ENCODE measurements at regions not wholly inside any gene's neighbourhood (a gene's known extent, or its start where the extent isn't known, plus 50 kb on each side); places are given as distances from the start of the nearest gene placed in this dataset.
"Not testable (repeated sequence)": the region's sequence is repeated elsewhere in the genome, so short reads cannot be mapped to it uniquely, and the experiment has no call there.

DNA sequence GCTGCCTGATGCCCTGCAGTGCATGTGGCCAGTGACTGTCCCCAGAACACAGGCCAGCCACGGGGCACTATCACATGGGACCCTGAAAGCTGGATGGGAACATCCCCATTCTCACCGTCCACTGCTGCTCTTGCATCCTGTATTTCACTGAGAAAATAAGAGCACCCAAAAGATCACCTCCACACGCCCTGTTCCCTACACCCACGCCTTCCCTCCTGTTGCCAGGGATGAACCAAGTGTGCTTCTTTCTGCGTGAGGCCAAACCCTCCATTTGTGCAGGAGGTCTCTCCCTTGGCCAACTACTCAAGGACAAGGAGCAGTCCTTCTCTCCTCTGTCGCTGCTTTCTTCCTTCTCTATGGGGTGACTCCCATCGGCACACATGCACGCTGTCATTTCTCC lies 118.3 kb downstream of the LRRC37A3 start:
- DNase-seq (ENCODE audit: low read depth), result not testable (repeated sequence)

DNA sequence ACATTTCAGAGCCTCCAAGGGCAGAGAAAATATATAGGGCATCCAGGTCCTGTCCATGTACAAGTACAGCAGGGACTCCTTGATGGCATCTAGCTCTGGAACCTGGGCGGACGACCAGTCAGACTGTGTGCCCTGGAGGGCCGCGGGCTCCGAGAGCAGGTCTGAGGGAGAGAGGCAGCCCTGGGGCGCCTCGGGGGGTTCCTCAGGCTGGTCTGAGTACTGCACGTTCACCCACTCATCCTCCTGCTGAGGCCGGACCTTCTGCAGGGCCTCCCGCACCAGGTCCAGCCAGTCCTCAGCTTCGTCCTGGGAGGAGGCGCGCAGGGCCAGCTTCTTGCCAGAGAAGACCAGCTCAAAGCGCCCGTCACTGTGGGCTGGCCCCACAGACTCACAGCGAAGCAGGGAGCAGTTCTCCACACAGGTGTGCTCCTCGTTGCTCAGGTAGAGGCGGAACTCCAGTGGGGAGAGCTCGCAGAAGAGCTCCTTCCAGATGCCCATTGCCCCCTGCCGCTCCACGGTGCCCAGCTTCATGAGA lies 118.8 kb downstream of the LRRC37A3 start:
- not testable (repeated sequence) for DNase-seq (ENCODE audit: low read depth)

DNA sequence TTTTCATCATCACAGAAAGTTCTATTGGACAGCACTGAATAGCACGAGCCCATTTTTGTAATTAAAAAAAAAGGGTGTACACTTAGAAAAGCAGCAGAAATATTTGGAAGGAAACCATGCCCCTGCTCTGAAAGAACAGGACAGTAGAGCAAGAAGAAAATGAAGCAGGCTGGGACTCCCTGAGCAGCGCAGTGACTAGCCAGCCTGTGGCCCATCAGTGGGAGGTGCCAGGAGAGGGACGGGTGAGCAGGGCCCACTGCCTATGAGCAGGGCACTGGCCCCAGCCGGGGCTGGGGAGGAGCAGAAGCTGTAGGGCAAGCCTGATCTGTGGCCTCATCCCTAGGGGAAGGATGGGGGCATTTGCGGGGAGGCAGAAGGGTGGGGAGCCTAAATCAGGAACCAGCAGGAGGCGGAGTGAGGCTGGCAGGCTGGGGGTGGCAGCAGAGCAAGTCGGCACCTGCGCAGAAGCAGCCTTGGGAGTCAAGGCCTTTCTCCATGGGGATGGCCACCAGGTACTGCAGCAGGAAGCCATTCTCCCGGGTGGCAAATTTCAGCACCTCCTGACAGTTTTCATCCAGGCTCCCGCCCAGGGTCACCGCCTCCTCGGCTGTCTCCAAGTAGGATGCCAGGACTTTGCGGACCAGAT lies 119.6 kb downstream of the LRRC37A3 start:
- DNase-seq (ENCODE audit: low read depth), result not testable (repeated sequence)

DNA sequence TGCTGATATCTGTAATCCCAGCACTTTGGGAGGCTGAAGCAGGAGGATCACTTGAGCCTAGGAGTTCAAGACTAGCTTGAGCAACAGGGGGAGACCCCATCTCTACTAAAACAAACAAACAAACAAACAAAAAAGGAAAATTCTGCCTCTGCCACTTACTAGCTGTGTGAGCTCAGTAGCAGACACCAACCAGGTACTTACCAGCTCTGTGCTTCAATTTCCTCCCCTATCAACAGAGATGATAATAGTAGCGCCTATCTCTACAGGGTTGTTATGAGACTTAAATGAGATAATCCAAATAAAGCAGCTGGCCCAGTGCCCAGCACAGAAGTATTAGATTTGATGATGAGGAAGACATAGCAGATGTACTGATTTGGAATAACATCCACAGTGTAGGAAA lies 120.3 kb downstream of the LRRC37A3 start:
- DNase-seq (ENCODE audit: low read depth), result not testable (repeated sequence)

DNA sequence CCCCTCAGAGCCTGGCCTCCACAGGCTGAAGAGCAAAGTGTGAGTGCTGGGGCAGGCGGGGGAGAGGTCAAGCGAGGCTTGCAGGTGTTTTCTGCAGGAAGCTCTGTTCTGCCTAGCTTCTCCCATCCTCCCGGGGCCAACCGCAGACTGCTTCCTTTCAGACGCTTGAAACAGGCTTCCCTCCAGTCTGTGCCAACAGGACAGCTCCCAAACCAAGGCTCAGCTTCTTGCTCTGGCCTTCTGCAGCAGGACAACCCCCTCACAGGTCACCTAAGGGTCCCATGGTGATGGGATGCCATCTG lies 120.8 kb downstream of the LRRC37A3 start:
- DNase-seq (ENCODE audit: low read depth), result not testable (repeated sequence)

DNA sequence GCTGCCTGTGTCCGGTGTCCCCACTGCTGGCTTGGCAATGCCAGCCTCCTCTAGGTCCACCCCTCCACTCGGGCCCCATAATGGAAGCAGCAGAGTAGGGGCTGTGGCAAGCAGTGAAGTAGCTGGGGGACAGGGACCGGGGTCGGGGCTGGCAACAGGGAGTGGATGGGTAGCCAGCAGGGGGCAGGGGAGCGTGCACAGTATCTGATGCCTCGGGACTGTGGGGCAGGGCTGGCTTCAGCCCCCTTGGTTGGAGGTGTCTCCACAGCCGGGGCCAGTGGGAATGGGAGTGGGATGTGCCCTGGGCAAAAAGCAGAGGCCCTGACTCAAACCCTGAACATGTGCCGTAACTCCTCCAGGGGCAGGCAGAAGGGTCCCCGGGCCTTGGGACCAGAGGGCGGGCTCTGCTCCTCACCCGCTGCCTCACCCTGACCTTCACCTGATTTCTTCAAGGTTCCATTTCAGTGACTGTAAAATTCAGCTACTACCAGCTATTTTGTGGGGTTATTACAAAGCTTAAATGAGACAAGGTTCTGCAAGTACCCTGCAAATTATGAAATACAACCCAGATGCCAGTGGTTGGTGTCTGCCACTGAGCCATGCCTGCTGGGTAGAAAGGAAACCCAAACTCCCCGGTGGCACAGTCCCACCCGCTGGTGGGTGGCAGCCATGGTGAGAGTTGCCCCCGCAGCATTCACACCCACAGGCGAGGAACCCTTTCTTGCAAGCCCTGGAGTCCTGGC lies 121.4 kb downstream of the LRRC37A3 start:
- not testable (repeated sequence) for DNase-seq (ENCODE audit: low read depth)

DNA sequence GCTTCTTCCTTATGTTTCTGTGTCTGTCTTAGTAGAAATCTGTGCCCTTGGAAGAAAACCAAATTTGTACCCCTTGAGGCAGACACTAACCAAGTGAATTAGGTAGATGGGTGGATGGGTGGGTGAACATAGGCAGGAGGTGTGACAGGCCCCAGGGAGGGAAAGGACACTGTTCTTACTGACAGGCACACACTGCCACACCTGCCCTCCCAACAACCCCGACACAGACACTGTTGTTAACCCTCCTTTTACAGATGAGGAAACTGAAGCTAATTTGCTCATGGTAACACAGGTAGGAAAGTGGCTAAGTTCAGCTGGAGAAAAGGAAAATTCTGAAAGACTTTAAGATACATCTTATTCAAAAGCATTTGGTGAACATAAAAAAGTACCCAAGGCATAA lies 123.9 kb downstream of the LRRC37A3 start:
- DNase-seq (ENCODE audit: low read depth), result not testable (repeated sequence)

DNA sequence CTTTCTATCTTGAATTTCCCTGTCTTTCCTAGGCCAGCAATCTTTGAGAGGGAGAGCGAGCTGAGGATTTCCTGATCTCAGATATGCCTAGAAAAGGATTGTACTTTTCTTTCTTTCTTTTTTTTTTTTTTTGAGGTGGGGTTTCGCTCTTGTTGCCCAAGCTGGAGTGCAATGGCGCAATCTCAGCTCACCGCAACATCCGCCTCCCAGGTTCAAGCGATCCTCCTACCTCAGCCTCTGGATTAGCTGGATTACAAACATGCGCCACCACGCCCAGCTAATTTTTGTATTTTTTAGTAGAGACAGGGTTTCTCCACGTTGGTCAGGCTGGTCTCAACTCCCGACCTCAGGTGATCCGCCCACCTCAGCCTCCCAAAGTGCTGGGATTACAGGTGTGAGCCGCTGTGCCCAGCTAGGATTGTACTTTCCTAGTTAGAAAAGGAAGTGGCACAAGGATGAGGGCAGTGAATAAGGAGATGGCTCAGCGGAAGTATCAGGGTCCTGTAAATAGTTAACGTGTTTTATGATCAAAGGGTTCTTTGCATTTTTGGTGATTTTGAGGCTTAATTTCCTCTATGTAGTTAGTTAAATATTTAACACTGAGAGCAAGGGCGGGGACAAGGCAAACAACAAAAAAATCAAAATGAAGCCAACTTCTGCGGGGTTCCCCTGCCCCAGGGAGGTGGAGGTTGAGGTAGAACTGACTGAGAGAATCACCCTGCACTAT lies 124.6 kb downstream of the LRRC37A3 start:
- DNase-seq (ENCODE audit: low read depth), result not testable (repeated sequence)

DNA sequence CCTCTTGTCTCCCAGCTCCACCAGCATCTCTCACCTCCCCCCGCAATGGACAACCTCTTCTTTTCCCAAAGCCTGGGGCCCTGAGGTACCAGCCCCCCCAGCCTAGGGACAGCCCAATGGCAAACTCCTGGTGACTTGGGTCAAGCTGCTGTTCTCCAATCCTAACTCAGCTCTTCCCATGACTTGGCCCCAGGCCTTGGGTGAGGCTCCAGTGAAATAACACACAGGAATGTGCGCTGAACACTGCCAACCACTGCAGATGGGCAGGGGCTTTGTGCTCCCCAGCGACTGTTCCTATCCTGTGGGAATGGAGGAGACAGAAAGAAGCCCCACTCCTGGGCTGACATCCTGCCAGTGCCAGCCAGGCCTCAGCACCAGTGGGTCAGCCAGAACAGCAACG lies 125.2 kb downstream of the LRRC37A3 start:
- not testable (repeated sequence) for DNase-seq (ENCODE audit: low read depth)

DNA sequence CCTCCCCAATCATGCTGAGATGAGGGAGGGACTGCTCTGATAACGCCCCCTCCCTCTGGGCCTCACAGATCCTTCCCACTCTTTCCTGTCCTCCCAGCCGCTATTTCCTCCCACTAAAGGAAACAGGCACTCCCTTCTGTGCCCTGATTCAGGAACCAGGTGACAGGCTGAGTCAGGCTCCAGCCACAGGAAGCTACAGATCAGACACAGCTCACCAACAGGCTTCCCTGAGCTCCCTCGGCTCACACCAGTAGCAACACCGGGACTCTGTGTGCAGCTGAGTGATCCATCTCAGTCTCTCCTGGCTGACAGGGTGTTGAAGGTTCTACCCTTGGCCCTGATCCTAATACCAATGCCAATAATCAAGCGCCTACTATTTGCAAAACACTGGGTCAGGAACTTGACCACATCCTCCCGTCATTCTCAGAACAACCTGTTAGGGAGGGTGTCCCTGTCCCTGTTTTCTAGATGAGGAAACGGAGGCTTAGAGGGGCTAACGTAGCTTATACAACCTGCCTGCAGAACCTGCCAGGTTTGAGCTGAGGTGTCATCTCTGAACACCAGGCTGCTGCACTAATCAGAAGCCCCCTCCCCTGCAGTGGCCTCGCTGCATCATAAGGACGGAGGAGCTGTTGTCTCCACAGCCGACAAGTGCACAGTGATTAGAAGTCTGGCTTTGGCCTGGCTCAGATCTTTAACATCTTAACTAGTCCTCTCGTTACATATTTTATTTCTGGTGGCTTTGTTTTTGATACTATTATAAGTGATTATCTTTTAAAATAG lies 126.3 kb downstream of the LRRC37A3 start:
- DNase-seq (ENCODE audit: low read depth), result not testable (repeated sequence)

DNA sequence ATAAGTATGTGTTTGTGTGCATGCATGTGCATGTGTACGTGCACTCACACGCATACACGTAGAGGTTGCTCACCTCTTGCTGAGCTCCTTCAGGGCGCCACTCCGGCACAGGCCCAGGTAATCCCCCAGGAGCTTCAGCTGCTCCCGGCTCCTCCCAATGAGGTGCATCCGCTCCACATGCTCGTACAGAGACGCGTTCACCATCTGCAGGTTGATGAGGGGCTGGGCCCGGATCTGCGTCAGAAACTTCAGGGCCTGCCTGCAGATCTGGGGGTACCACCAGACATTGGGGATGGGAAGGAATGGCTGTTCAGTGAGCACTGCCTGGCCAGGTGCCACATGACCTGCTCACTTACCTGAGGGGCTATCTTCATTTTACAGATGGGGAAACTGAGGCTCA lies 127.0 kb downstream of the LRRC37A3 start:
- not testable (repeated sequence) for DNase-seq (ENCODE audit: low read depth)

DNA sequence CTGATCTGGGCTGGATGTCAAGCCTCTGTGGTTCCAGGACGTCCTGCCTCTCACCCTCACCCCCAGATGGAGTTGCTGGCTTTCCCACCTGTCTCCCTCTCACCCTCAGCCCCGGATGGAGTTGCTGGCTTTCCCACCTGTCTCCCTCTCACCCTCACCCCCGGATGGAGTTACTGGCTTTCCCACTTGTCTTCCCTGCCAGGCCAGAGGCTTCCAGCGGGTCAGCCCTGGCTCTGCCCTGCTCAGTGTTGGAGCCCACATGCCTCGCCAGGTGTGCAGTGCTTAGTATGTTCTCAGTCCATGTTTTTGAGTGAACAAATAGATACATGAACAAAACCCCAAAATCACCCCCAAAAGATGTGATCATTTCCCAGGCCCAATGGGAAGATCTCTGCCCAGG lies 127.6 kb downstream of the LRRC37A3 start:
- DNase-seq (ENCODE audit: low read depth), result not testable (repeated sequence)

DNA sequence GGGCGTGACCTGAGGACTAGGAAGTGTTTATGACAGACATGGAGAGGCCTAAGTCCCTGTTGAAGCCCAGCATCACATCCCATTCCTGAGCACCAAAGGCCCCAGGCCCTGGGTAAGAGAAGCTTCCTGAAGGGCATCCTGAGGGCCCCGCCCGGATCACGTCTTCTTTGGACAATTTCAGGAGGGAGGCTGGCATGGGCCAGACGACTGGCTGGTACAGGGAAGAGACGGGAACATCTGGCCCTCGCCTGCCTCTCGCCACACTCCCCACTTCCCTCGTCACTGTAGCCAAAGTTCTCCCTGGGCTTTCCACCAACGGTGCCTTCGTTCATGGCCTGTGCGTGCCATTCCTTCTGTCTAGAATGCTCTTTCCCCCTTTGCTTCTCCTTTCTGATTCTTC lies 128.1 kb downstream of the LRRC37A3 start:
- not testable (repeated sequence) for DNase-seq (ENCODE audit: low read depth)

DNA sequence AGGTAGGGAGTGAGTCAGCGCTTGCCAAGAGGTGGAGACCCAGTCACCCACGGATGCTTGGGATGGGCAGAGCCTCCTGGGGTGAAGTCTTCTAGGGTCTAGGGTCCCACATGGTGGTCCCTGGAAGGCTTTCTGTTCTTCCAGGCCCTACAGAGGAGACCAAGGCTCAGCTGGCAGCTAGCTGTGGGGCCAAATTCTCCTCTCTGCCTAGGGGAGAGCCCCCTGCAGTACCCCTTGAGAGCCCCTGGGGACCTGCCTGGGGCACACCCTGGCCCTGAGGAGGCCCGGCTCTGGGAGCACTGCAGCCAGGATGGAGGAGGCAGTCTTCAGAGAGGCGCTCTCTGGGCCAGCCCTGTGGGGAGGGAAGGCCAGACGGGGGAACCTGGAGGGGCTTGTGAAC lies 128.6 kb upstream of the SMURF2 start:
- DNase-seq (ENCODE audit: low read depth), result not testable (repeated sequence)

DNA sequence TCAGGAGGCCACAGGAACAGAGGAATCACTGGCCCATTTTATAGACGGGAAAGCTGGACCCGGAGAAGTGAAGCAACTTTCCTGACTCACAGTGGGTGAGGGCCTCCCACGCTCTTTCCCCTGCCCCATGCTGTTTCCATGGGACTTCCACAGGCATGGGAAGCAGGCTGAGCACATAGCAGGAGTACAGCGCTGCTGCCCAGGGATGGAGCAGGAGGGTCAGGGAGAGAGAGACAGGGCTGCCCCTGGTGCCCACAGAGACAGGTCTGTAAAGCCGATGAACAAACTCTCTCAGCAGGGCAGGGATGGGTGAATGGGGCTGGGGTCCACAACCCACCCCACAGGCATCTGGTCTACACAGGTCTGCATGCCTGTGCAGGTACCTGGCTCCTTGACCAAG lies 128.1 kb upstream of the SMURF2 start:
- not testable (repeated sequence) for DNase-seq (ENCODE audit: low read depth)

DNA sequence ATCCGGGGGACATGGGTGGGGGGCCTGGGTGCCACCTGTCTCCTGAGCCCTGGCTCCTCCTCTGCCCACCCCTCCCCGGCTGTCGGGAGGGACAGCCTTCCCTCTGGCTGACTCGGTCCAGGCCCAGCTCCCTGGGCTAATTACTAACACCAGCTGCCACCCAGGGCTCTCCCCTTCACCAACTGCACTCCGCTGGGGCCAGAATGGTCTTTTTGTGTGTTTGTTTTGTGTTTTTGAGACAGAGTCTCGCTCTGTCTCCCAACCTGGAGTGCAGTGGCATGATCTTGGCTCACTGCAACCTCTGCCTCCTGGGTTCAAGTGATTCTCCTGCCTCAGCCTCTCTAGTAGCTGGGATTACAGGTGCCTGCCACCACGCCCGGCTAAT lies 126.9 kb upstream of the SMURF2 start:
- DNase-seq (ENCODE audit: low read depth), result not testable (repeated sequence)

DNA sequence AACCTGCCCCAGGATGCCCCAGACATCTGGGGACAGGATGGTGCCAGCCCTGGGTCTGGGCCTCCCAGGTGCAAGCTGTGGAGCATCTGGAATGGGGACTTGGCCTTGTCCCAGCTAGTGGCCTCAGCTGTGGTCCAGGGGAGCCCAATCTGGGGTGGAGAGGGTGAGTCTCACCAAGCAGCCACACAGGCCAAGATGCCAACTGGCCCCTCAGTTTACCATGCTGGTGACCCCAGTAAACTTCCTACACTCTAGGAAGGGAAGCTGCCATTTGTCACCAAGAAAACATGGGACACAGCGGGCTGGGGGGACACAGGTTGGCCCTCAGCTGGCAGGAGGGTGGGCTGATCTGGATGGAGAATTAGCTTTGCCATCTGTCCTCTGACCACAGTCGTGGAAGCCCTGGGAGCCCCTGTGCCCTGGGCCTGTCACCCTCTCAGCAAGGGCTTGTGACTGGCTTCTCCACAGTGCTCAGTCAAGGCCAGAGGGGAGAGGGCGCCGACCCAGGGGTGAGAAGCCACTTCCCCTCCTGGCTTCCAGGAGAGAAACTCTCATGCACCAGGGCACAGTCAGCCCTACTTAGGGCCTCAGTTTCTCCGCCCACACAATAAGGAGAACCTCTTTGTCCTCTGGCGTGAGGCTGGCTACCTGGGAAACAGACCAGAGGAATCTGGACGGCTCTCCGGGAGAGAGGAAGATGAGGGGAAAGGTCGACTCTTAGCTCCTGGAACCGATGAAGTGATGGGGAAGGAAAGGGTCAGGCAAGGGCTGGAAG lies 126.4 kb upstream of the SMURF2 start:
- DNase-seq (ENCODE audit: low read depth), result no peak

DNA sequence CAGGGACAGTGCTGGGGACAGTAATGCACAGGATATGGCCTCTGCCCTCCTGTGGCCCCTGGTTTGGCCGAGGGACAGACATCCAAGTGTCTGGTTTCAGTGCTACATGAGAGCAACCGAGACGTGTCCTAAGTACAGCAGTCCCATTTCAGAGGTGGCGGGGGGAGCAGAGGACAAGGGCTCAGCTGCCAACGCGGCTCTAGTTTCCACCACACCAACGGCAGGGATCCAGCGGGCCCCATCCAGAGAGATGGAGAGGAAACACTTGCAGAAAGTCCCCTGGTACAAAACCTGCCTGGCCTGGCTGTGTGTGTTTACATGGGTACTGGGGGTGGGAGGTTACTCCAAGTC lies 125.8 kb upstream of the SMURF2 start:
- no peak for DNase-seq (ENCODE audit: low read depth)

DNA sequence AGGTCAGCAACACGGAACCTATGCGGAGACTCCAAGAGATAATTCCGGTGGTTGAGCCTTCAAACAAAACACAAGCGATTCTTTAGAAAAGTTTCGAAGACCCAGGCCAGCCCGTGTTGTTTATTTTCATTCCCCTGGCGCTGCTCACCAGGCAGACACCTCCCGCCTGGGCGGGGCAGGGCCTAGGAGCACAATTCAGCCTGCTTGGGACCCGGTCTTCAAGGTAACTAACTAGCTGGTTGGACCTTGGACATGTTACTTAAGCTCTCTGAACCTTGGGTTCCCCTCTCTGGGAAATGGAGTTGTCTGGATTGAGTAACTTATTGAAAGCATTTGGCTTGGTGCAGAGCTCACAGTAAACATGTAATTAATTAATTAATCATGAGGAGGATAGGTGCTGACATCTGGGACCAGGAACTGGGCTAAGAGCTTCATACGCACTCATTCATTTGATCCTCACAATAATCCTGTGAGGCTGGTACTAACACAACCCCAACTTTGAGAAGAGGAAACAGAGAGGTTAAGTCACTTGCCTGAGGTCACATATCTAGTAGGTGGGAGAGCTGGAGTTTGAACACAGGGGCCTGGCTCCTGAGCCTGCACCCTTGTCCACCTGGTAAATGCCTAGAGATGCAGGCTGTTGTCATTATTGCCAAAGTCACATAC lies 125.3 kb upstream of the SMURF2 start:
- DNase-seq (ENCODE audit: low read depth), result no peak

DNA sequence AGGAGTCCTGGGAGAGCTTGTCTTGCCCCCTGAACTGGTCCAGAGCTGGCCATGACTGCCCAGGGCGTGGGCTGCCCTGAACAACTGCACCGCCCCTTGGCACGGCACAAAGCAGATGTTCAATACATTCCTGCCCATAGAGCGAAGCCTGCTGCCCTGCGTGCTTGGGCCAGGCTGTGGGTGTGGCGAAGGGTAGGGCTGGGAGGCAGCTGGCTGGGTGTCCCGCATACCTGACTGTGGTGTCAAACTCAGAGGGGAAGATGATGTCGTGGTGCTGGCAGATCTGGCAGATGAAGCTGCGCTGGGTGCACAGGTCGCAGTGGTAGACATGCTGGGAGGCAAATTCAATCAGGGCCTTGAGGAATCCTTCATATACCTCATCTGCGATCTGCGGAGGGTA lies 124.2 kb upstream of the SMURF2 start:
- DNase-seq (ENCODE audit: low read depth), result no peak

DNA sequence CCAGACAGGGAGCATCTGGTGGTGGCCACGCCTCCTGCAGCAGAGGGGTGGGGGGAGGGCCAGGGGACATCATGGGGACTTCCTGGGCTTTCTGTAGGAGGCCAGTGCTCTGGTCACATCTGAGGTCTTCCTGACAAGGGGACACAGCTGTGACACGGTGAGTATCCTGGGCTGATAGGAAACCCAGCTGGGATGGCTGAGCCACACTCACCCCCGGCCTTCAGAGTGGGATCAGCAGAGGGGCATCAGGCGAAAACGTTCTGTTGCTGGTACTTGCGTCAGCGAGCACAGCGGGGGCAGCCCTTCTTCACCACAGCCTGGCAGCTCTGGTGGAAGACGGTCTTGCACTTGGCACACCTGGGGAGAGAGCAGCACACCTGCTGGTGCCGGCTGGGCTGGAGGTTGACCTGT lies 122.9 kb upstream of the SMURF2 start:
- DNase-seq (ENCODE audit: low read depth), result no peak
